ENCODE measurements at regions not wholly inside any gene's neighbourhood (a gene's known extent, or its start where the extent isn't known, plus 50 kb on each side); places are given as distances from the start of the nearest gene placed in this dataset.

GRCh38 chr10:2438248-2438939, 629.0 kb upstream of the PFKP start:
- no peaks in the 10 kb centered on the region for H4K20me1 ChIP-seq (ENCODE audit: insufficient read depth, low read length)
- H3K9ac ChIP-seq (ENCODE audit: low read depth, low read length), result no peak overlapping the region
- DNase-seq (no peak), ATAC-seq (ENCODE audit: insufficient read depth, low read depth) (no peak)
- H3K79me2 ChIP-seq (ENCODE audit: insufficient read depth, low read length), result no peaks in the 10 kb centered on the region
- no peaks in the 10 kb centered on the region for H3K27me3 ChIP-seq (ENCODE audit: insufficient read depth, low read length, poor library complexity)
- H3K36me3 ChIP-seq (ENCODE audit: insufficient read depth, low read length), result no peaks in the 10 kb centered on the region
- H2AFZ ChIP-seq (ENCODE audit: low read depth, low read length), result no peak overlapping the region
- H3K4me3 ChIP-seq (ENCODE audit: low read depth in 1 of 2, low read length in 2 of 2), result no peak overlapping the region
- no peaks in the 10 kb centered on the region for H3K9me3 ChIP-seq (ENCODE audit: insufficient read depth, low read length, severe bottlenecking)
- no peaks in the 10 kb centered on the region for H3K4me1 ChIP-seq (ENCODE audit: insufficient read depth, low read length)
- TF ChIP-seq CTCF (IDR thresholded peaks at IDR 0.05; ENCODE audit: borderline replicate concordance, extremely low read depth, low read length, poor library complexity, severe bottlenecking), result no peak
- TF ChIP-seq EZH2 (IDR thresholded peaks at IDR 0.05; ENCODE audit: borderline replicate concordance, low read depth, low read length, severe bottlenecking), result no peak
- H3K4me2 ChIP-seq (ENCODE audit: insufficient read depth, low read length), result no peak overlapping the region
- no peak overlapping the region for H3K27ac ChIP-seq (ENCODE audit: low read length)

GRCh38 chr10:2436933-2437332, 630.4 kb upstream of the PFKP start:
- Histone ChIP-seq H4K20me1 (ENCODE audit: insufficient read depth, low read length) (no peaks in the 10 kb centered on the region), H3K9ac (ENCODE audit: low read depth, low read length) (no peak overlapping the region), H3K27ac (ENCODE audit: low read length) (no peak overlapping the region), H3K9me3 (ENCODE audit: insufficient read depth, low read length, severe bottlenecking) (no peaks in the 10 kb centered on the region), H3K4me1 (ENCODE audit: insufficient read depth, low read length) (no peaks in the 10 kb centered on the region), H3K36me3 (ENCODE audit: insufficient read depth, low read length) (no peaks in the 10 kb centered on the region), H3K4me3 (ENCODE audit: low read depth in 1 of 2, low read length in 2 of 2) (no peak overlapping the region), H3K79me2 (ENCODE audit: insufficient read depth, low read length) (no peaks in the 10 kb centered on the region), H2AFZ (ENCODE audit: low read depth, low read length) (no peak overlapping the region), H3K4me2 (ENCODE audit: insufficient read depth, low read length) (no peak overlapping the region), H3K27me3 (ENCODE audit: insufficient read depth, low read length, poor library complexity) (no peaks in the 10 kb centered on the region)
- no peak for DNase-seq
- no peak for ATAC-seq (ENCODE audit: insufficient read depth, low read depth)
- TF ChIP-seq CTCF (IDR thresholded peaks at IDR 0.05; ENCODE audit: borderline replicate concordance, extremely low read depth, low read length, poor library complexity, severe bottlenecking) (no peak), EZH2 (IDR thresholded peaks at IDR 0.05; ENCODE audit: borderline replicate concordance, low read depth, low read length, severe bottlenecking) (no peak)

- no peak overlapping the region for H3K9ac ChIP-seq (ENCODE audit: low read depth, low read length)
- no peak overlapping the region for H3K4me2 ChIP-seq (ENCODE audit: insufficient read depth, low read length)
- H3K27me3 ChIP-seq (ENCODE audit: insufficient read depth, low read length, poor library complexity), result no peaks in the 10 kb centered on the region
- H4K20me1 ChIP-seq (ENCODE audit: insufficient read depth, low read length), result no peaks in the 10 kb centered on the region
- no peak overlapping the region for H3K4me3 ChIP-seq (ENCODE audit: low read depth in 1 of 2, low read length in 2 of 2)
- no peaks in the 10 kb centered on the region for H3K4me1 ChIP-seq (ENCODE audit: insufficient read depth, low read length)
- TF ChIP-seq CTCF (IDR thresholded peaks at IDR 0.05; ENCODE audit: borderline replicate concordance, extremely low read depth, low read length, poor library complexity, severe bottlenecking) (no peak), EZH2 (IDR thresholded peaks at IDR 0.05; ENCODE audit: borderline replicate concordance, low read depth, low read length, severe bottlenecking) (no peak)
- no peaks in the 10 kb centered on the region for H3K9me3 ChIP-seq (ENCODE audit: insufficient read depth, low read length, severe bottlenecking)
- no peaks in the 10 kb centered on the region for H3K79me2 ChIP-seq (ENCODE audit: insufficient read depth, low read length)
- no peak for ATAC-seq (ENCODE audit: insufficient read depth, low read depth)
- no peak for DNase-seq
- no peak overlapping the region for H2AFZ ChIP-seq (ENCODE audit: low read depth, low read length)
- no peak overlapping the region for H3K27ac ChIP-seq (ENCODE audit: low read length)
- H3K36me3 ChIP-seq (ENCODE audit: insufficient read depth, low read length), result no peaks in the 10 kb centered on the region
Measured at GRCh38 chr10:2431961-2432360, 635.4 kb upstream of the PFKP start.

All from DND-41 (cell line).